ENCODE measurements at regions not wholly inside any gene's neighbourhood (a gene's known extent, or its start where the extent isn't known, plus 50 kb on each side); places are given as distances from the start of the nearest gene placed in this dataset.
"Not testable (repeated sequence)": the region's sequence is repeated elsewhere in the genome, so short reads cannot be mapped to it uniquely, and the experiment has no call there.

GRCh38 chr2:12009323-12009905 is 263.0 kb downstream of the LPIN1 start:
- in situ Hi-C loops (cut with MboI; ENCODE audit: low sequenced_read_pairs, unreplicated experiment): no loop called here
- DNase-seq (ENCODE audit: low spot score): no peak
- TF ChIP-seq CTCF (IDR thresholded peaks at IDR 0.05; ENCODE audit: borderline replicate concordance, control extremely low read depth, extremely low read depth, insufficient read depth, missing control alignments): no peak

GRCh38 chr2:12010059-12010458 is 263.6 kb downstream of the LPIN1 start:
- in situ Hi-C loops (cut with MboI; ENCODE audit: low sequenced_read_pairs, unreplicated experiment): no loop called here
- no peak for DNase-seq (ENCODE audit: low spot score)
- TF ChIP-seq CTCF (IDR thresholded peaks at IDR 0.05; ENCODE audit: borderline replicate concordance, control extremely low read depth, extremely low read depth, insufficient read depth, missing control alignments): no peak

- DNase-seq (ENCODE audit: low spot score): no peak
- in situ Hi-C loops (cut with MboI; ENCODE audit: low sequenced_read_pairs, unreplicated experiment): no loop called here
- no peak for TF ChIP-seq CTCF (IDR thresholded peaks at IDR 0.05; ENCODE audit: borderline replicate concordance, control extremely low read depth, extremely low read depth, insufficient read depth, missing control alignments)
These were observed 264.3 kb downstream of the LPIN1 start for GRCh38 chr2:12010779-12011178.

GRCh38 chr2:12014088-12014960 is 267.9 kb downstream of the LPIN1 start:
- DNase-seq (ENCODE audit: low spot score): no peak
- in situ Hi-C loops (cut with MboI; ENCODE audit: low sequenced_read_pairs, unreplicated experiment): no loop called here
- no peak for TF ChIP-seq CTCF (IDR thresholded peaks at IDR 0.05; ENCODE audit: borderline replicate concordance, control extremely low read depth, extremely low read depth, insufficient read depth, missing control alignments)

- in situ Hi-C loops (cut with MboI; ENCODE audit: low sequenced_read_pairs, unreplicated experiment): no loop called here
- no peak for TF ChIP-seq CTCF (IDR thresholded peaks at IDR 0.05; ENCODE audit: borderline replicate concordance, control extremely low read depth, extremely low read depth, insufficient read depth, missing control alignments)
- DNase-seq (ENCODE audit: low spot score): no peak
These were observed 271.2 kb downstream of the LPIN1 start for GRCh38 chr2:12017499-12018157.

- in situ Hi-C loops (cut with MboI; ENCODE audit: low sequenced_read_pairs, unreplicated experiment): not testable (repeated sequence)
These were observed 272.3 kb downstream of the LPIN1 start for GRCh38 chr2:12018726-12019125.

More at GRCh38 chr2:12018726-12019125, 272.3 kb downstream of the LPIN1 start:
- not testable (repeated sequence) for DNase-seq (ENCODE audit: low spot score)

Data from GM13976 (cell line).